ENCODE measurements at regions not wholly inside any gene's neighbourhood (a gene's known extent, or its start where the extent isn't known, plus 50 kb on each side); places are given as distances from the start of the nearest gene placed in this dataset.

GRCh38 chr10:130875897-130876472 is 435.5 kb downstream of the TCERG1L start:
- no peaks in the 10 kb centered on the region for H3K9me3 ChIP-seq
- no peaks in the 10 kb centered on the region for H3K27me3 ChIP-seq
- no peaks in the 10 kb centered on the region for H3K4me1 ChIP-seq
- TF ChIP-seq, protein P1, sequence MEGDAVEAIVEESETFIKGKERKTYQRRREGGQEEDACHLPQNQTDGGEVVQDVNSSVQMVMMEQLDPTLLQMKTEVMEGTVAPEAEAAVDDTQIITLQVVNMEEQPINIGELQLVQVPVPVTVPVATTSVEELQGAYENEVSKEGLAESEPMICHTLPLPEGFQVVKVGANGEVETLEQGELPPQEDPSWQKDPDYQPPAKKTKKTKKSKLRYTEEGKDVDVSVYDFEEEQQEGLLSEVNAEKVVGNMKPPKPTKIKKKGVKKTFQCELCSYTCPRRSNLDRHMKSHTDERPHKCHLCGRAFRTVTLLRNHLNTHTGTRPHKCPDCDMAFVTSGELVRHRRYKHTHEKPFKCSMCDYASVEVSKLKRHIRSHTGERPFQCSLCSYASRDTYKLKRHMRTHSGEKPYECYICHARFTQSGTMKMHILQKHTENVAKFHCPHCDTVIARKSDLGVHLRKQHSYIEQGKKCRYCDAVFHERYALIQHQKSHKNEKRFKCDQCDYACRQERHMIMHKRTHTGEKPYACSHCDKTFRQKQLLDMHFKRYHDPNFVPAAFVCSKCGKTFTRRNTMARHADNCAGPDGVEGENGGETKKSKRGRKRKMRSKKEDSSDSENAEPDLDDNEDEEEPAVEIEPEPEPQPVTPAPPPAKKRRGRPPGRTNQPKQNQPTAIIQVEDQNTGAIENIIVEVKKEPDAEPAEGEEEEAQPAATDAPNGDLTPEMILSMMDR (IDR thresholded peaks at IDR 0.05), result no peak
- intact Hi-C loops (cut with DNase I), result no loop called here
- H3K27ac ChIP-seq, result no peak overlapping the region
- H3K36me3 ChIP-seq, result no peaks in the 10 kb centered on the region
- no peak overlapping the region for H3K4me3 ChIP-seq
- no peak for DNase-seq (ENCODE audit: low spot score in 2 of 2)

DNA sequence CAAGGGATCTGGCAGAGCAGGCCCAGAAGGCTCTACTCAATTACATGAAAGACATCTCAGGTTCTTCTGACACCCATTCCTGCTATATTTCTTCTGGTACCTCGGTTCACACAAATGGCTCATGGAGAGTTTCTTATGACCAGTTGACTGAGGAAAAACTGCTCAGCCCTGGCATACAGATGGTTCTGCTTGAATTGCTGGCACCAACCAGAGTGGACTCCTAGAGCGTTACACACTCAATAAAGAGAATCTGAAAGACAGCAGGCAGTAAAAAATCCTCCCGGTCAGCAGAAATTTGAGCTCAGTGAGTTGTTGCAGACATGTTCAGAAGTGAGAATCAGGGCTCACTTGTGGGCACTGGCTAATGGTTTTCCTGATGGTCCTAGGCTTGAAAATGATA is 434.4 kb downstream of the TCERG1L start:
- Histone ChIP-seq H3K4me3 (no peak overlapping the region), H3K9me3 (no peaks in the 10 kb centered on the region), H3K36me3 (no peaks in the 10 kb centered on the region), H3K27me3 (no peaks in the 10 kb centered on the region), H3K27ac (no peak overlapping the region), H3K4me1 (no peaks in the 10 kb centered on the region)
- intact Hi-C loops (cut with DNase I), result no loop called here
- DNase-seq (ENCODE audit: low spot score in 2 of 2), result no peak
- TF ChIP-seq, protein P1 (IDR thresholded peaks at IDR 0.05), result no peak

GRCh38 chr10:130878131-130878530 is 433.4 kb downstream of the TCERG1L start:
- H3K36me3 ChIP-seq, result no peaks in the 10 kb centered on the region
- no peak overlapping the region for H3K27ac ChIP-seq
- H3K4me3 ChIP-seq, result no peak overlapping the region
- H3K9me3 ChIP-seq, result no peaks in the 10 kb centered on the region
- intact Hi-C loops (cut with DNase I), result no loop called here
- no peaks in the 10 kb centered on the region for H3K27me3 ChIP-seq
- TF ChIP-seq, protein P1 (IDR thresholded peaks at IDR 0.05), result no peak
- no peak for DNase-seq (ENCODE audit: low spot score in 2 of 2)
- H3K4me1 ChIP-seq, result no peaks in the 10 kb centered on the region

DNA sequence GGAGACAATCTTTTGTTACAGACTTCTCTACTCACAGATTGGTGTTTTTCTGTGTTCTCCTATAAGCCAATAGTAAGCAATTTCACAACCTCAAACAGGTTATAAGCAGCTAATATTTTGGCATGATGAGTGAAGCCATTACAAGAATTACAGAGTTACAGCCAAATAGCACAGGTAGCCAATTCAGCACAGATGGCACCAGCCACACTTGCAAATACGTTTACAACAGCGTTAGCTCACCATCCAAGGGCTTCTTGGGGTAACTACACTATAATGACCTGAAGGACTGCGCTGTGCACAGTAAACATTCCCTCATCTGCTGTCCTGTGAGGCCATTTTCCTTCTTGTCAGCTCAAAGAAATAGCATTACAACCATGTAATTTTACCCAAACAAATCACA is 428.6 kb downstream of the TCERG1L start:
- H3K27me3 ChIP-seq, result no peaks in the 10 kb centered on the region
- intact Hi-C loops (cut with DNase I), result no loop called here
- no peak overlapping the region for H3K4me3 ChIP-seq
- no peak for DNase-seq (ENCODE audit: low spot score in 2 of 2)
- no peaks in the 10 kb centered on the region for H3K4me1 ChIP-seq
- no peaks in the 10 kb centered on the region for H3K36me3 ChIP-seq
- no peaks in the 10 kb centered on the region for H3K9me3 ChIP-seq
- H3K27ac ChIP-seq, result no peak overlapping the region
- TF ChIP-seq, protein P1 (IDR thresholded peaks at IDR 0.05), result no peak

GRCh38 chr10:130884456-130884855 is 427.1 kb downstream of the TCERG1L start:
- H3K4me1 ChIP-seq, result no peaks in the 10 kb centered on the region

More at GRCh38 chr10:130884456-130884855, 427.1 kb downstream of the TCERG1L start:
- TF ChIP-seq, protein P1 (IDR thresholded peaks at IDR 0.05), result no peak
- intact Hi-C loops (cut with DNase I), result no loop called here
- DNase-seq (ENCODE audit: low spot score in 2 of 2), result no peak
- H3K9me3 ChIP-seq, result no peaks in the 10 kb centered on the region
- no peaks in the 10 kb centered on the region for H3K36me3 ChIP-seq
- no peak overlapping the region for H3K4me3 ChIP-seq
- no peak overlapping the region for H3K27ac ChIP-seq
- H3K27me3 ChIP-seq, result no peaks in the 10 kb centered on the region

All from ascending aorta (tissue), 2 donors.